ENCODE measurements at regions not wholly inside any gene's neighbourhood (a gene's known extent, or its start where the extent isn't known, plus 50 kb on each side); places are given as distances from the start of the nearest gene placed in this dataset.

DNA sequence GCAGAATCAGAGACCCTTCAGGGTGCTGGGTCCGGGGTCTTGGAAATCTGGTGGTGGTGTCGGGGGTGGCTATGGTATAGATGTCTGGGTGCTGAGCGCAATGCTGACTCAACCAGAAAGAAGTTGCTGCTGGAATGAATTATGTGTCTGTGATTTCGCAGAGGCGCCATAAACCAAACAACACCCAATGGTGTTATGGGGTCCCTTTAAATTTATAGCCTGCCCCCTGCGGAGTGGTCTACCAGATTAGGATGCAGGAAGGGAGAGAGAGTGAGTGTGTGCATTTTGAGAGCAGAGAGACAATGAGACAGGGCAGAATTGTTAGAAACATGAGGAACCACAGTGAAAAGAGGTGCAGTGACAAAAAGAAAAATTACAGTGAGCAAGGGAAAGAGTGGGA lies 100.7 kb upstream of the CDH11 start:
- DNase-seq, result no peak

DNA sequence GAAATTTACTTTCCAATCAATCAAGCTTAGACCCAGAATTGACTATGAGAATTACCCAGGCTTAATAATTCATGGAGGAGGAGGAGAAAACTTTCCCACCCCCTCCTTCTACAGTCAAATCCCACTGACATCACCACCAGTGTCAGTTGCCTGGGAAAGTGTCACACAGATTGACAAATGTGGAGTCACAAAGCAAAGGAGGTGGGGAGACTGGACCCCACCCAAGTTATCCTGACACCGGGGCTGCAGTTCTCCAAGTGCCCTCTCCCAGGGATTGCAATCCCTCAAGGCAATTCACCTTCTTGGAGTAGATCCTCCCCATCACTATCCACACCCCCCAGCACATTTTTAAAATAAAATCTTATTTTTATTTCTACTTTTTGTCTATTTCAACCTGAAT lies 100.2 kb upstream of the CDH11 start:
- no peak for DNase-seq

DNA sequence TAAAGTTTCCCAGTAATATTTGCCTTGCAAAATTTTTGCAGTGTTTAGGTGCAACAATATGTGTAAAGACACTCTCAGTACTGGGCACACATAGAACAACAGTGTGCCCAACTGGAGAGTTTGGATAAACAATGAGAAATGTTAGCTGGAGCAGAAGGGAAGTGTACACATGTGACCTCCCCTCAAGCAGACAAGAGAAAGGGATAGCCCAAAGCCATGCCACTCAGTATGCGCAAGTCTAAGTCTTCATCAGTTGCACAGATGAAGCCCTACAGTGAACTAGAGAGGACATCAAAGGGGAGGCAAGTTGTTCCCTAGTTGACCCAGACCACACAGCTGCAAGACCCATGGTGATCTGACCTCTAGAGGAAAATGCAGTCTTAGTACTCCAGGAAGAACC lies 97.9 kb upstream of the CDH11 start:
- no peak for DNase-seq

DNA sequence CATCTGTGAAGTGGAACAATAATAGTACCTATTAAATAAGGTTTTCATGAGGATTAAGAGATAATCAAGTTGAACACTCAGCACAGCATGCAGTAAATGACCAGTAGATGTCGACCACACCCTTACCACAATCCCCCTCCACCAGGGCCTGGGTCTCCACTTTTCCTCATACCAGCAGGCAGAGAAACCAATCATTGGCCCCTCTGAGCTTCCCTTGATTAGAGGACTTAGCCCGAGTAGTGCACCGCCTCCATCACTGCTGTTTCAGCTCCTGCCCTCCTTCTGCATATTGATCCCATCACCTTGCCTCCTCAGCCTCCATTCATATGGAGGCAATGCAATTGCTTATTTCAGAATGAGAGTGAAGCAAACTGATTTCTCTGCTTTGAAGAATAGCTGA lies 96.5 kb upstream of the CDH11 start:
- DNase-seq, result no peak

DNA sequence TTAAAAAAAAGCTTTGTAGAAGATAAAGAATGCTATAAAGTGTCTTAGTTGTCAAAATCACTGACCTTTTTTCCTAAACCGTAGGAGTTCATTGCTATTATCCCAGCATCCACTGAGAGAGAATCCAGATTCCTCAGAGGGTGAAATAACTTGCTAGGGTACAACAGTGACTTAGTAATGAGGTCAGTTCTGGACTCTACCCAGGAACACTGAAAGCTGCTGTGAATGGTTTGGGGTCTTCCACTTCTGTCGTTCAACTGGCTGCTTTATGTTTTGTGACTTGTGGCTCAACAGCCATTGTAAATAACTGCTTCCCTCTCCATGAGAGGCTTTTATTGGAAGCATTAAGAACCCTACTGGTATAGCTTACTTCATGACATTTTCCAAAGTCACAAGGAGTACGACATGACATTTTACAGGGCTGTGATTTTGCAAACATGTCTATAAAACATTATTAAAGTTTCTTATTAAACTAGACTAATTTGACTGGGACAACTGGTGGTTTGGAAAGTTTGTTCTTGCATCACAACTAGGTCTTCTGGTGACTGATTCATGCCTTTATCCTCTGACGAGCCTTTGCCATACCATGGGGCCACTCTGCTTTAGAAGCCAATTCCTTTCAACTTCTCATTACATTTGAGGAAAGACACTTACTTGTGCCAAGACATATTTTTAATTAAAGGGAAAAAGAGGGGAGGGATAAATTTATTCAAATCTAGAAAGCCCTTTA lies 92.2 kb upstream of the CDH11 start:
- no peak for DNase-seq

DNA sequence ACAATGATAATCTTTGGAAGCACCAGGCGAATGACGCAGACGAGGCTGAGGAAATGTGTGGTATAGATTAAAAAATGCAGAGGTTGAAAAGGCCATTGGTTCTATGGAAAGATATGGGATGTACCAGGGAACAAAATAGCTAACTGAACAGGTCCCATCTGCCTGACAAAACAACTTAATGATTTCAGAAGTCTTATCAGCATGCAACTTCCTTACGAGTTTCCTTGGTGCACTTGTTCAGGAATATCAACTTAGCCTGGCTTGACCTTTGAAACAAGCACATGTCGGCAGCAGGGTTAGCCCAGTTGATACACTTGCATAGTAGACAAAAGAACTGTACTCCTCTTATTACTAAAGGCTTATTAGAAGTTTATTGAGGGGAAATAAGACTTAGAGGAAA lies 90.9 kb upstream of the CDH11 start:
- no peak for DNase-seq

DNA sequence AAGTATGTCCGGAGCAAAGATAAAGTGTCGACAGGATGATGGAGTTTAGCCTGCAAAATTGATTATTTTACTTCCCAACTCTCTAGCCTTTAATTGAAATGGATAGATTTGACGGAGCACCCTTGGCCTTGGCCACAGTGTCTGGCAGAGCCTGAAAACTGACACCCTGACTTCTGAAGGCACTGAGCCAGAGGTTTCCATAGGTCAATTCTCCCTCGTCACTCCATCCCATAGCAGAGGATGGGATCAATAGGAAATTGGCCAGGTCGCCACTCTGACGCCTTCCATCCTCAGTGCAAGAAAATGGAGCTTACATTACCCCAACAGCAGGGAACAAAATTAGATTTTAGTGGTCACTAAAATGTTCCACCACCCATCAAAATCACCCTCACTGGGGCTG lies 90.4 kb upstream of the CDH11 start:
- no peak for DNase-seq

DNA sequence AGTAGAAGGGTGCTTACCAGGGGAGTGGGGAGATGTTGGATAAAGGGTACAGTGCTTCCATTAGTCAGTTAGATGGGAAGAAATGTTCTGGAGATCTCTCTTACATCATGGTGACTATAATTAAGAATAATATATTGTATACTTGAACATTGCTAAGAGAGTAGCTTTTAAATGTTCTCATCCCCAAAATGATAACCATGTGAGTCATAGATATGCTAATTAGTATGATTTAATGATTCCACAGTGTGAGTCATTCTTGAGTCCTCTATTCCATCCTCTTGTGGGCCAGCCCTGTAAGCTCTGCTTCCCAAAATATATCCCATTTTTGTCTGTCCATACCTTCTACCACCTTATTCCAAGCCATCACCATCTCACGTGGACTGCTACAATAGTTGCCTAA lies 80.6 kb upstream of the CDH11 start:
- DNase-seq, result no peak

DNA sequence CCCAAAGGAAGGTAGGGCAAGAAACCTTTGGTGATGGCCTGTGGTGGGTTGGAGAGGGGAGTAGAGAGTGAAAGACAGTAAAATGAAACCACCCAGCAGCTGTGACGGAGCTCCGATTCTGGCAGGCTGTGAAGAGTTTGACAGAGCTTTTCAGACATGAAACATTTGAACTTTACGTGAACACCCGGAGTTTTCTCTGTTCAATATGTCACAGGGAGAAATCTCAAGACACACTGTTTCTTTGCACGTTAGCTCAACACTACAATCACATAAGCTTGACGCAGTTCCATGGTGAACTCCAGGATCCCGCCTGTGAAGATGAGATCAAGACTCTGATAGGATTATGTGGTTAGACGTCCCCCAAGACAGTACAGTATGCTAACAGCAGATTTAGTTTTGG lies 79.6 kb upstream of the CDH11 start:
- DNase-seq, result no peak

DNA sequence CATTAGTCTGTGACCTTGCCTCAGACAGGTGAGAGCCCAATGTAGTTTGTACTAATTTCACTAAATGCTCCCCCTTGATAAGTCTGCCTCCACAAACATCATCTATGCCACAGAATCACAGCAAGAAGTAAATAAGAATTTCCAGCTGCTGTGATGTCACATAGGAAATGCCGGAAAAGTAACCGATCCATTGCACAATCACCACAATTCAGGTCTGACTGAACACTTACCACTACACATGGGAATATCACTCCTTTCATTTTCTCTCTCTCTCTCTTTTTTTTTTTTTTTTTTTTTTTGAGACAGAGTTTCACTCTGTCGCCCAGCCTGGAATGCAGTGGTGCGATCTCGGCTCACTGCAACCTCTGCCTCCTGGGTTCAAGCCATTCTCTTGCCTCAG lies 79.0 kb upstream of the CDH11 start:
- no peak for DNase-seq

DNA sequence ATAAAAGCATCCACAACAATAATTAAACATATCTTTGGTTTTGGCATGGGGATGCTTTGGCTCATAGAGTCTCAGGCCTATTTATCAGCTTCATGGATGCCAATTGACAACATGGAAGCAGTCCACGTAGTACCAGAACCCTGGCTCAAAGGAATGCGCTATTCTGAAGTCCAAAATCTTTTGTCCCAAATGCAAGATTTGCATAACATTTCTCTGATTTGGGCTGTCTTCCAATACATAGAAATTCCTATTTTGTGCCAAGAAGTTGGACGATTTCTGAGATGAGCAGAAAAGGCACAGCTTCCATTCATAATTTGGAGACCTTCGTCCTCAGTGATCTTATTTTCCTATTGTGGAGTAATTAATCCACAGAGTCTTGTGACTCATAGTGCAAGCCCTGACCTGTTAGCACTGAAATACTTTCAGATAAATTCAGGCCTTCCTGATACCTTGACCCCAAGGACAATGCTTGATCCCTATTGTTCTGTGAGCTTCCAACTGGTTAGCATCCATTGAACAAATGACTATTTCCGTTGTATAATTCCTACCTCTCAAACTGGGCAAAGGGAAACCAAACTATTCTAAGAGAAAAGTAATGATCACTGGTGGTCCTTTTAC lies 78.4 kb upstream of the CDH11 start:
- DNase-seq, result no peak

DNA sequence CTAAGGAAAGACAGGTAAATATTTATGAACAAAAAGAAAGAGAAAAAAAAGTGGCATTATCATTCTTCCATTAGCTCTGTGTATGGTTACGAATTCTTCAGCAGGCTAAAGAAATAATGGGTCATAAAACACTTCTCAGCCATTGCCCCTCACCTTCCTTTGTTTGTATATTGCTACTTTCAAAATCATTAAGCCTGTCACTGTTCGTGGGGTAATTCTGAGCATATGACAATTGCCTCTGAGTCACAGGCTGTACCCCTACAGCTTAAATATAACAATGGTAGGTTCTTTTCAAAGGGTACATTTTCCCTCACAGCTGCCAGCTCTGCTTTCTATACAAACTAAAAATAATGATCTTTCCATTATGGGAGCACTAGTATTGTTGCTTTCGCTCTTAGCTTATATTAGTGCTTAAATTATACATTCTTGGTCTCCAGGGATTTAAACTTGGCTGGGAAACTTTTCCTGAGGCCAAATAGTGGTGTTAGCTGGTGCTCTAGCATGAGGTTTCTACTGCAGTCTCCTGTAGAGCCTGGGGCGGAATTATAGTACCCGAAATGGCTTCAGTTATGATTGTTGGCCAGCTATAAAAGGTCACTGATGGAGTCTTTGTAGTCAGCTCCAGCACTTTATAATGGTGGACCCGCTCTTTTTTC lies 74.7 kb upstream of the CDH11 start:
- no peak for DNase-seq

DNA sequence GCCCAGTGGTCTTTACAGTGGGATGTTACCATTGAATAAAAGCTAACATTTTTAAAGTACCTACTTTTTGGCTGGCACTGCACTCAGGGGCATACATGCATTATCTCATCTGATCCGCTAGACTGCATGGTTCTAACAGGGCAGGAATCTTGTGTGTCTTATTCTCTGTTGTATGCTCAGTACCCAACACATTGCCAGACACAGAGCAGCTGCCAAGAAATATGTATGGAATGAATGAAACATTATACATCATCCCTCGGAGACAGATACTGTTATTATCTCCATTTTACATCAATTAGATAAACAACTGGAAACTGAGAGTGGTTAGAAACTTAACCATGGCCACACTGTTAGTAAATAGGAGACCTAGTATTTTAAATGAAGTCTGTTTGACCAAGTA lies 74.1 kb upstream of the CDH11 start:
- no peak for DNase-seq

DNA sequence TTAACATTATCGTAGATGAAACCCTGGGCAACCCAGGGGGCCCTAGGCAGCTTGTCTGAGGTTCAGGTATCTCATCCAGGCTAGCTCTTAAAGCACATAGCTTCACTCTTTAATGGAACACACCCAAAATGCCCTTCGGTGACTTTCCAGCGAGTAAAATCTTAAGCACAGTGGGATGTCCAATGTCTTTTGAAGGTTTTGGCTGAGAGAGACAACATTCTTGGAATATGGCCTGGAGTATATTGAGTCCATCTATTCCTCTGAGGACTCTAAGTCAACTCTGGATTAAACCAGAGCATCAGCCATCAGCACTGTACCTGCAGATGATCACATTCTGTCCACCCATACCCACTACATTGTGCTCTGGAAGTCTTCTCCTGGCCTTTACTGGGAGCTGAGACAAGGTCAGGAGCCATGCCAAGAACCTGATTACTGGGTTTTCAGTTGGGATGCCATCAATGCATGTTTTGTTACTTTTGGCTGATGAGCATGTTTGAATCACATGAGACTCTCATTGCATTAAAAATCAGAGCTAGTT lies 63.4 kb upstream of the CDH11 start:
- no peak for DNase-seq

DNA sequence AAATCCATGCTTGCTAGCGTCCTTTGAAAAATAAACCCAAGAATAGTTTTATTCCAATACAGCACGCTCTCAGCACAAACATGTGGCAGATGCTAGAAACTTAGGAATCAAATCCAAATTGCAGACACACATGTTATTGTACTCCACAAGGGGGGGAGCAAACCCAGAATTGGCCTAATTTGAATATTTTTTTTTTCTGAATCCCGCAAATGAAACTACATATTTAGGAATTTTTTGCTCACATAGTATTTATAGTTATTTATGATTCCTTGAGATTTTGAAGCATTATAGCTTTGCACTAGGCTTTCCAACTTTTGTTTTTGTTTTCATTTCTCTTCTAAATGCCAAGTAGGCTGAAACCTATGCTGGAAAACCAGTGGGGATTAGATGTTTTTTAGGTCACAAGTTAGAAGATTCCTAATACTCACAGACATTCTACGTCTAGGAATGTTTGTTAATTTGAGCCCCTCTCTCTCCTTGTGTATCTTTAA lies 59.3 kb upstream of the CDH11 start:
- no peak for DNase-seq

DNA sequence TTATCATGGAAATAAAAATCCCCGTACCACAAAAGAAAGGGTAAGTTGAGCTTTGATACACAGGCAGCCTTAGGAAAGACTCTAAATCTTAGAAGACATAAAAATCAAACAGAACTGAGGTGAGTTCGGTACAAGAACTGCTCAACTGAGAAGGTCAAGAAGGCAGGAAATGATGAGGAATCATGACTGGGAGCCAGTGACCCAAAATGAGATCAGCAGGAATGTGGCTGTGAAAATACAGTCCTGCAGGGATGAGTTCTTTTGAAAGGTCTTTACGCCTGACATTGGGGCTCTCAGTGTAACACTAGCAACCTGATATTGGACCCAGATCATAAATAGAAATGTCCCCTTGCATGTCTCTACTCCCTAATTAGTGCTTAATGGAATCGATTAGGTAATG lies 56.3 kb upstream of the CDH11 start:
- no peak for DNase-seq

DNA sequence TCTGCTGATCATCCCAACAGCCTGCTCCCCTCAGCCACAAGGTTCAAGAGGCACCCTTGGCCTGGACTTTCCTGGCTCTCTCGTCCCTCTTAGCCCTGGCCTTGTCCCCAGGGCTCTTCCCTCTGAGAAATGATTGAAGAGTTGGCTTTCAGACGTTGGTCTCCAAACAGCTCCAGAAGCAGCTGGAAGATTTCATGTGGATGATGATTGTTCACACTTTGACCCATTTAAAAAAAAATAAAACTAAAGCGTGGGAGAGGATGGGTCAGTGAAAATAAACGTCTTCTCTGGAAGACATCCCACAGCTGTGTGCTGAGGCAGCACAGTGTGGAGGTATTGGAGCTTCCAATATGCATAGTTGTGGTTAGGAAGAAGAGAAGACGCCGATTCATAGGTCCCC lies 54.7 kb upstream of the CDH11 start:
- no peak for DNase-seq

DNA sequence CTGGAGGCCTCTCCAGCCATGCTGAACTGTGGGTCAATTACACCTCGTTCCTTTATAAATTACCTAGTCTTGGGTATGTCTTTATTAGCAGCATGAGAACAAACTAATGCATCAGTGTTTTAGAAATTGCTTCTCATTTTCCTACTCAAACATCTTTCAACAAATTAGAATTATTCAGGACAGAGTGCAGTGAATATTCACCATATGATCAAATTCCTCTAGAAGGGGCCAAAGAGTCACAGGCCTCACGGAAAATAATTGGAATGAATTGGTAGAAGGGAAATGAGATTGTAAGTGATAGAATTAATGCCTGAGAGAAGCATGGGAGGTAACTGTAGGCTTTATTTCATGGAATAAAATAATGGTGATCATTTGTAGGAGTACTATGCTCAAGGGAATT lies 50.5 kb upstream of the CDH11 start:
- DNase-seq, result no peak
